A549 (cell line): ENCODE measurements at regions not wholly inside any gene's neighbourhood (a gene's known extent, or its start where the extent isn't known, plus 50 kb on each side); places are given as distances from the start of the nearest gene placed in this dataset.

Experiments used
- ATAC-seq, 2 experiments: fragments of 200-7000 bp in 1 of 2; fragments of >200 bp in 1 of 2; cut with Nextera tagmentation in 1 of 2; cut with Tn5 transposase in 1 of 2; 3 replicates each; pipeline versions ENCODE4 v1.8.0 to v1.9.1; 2018 to 2020; ENCODE audit warnings: mild to moderate bottlenecking in 1 of 2, moderate library complexity in 1 of 2
- CTCF ChIA-PET: fragments of 300-600 bp; sonication (Branson Sonifier 250); formaldehyde crosslinking; extraction: SDS; loops from one replicate; lab custom pipeline; 2021; ENCODE audit warnings: antibody characterized with exemption, inconsistent platforms; lab: Yijun Ruan, JAX
- POLR2A ChIA-PET: fragments of 350-600 bp; formaldehyde crosslinking; extraction: SDS; loops from one replicate; lab custom pipeline; 2021; ENCODE audit warnings: antibody characterized with exemption, inconsistent platforms; lab: Yijun Ruan, JAX
- DNase-seq, 2 experiments: peaks; one replicate each; pipeline versions ENCODE4 v3.0.0 to v3.0.0-alpha.2; 2011 to 2016; ENCODE audit warnings: low read depth in 1 of 2, low spot score in 1 of 2
- FAIRE-seq: peaks from 2 replicates; lab custom pipeline; 2011; peaks lifted over from hg19 to GRCh38; lab: Jason Lieb, UNC
- H3K27ac ChIP-seq, 2 experiments: fragments of >200 bp; sonication (Bioruptor Twin); formaldehyde crosslinking; 3 replicates each; pipeline ENCODE4 v1.5.1; 2016 to 2017
- H3K4me1 ChIP-seq: fragments of >200 bp; sonication (Bioruptor Twin); formaldehyde crosslinking; 3 replicates; pipeline ENCODE4 v1.6.1; 2016
- H3K4me2 ChIP-seq: fragments of >200 bp; sonication (Bioruptor Twin); formaldehyde crosslinking; 3 replicates; pipeline ENCODE4 v1.6.1; 2016
- H3K4me3 ChIP-seq: fragments of >200 bp; sonication (Bioruptor Twin); formaldehyde crosslinking; 3 replicates; pipeline ENCODE4 v1.5.1; 2016
- H3K9me3 ChIP-seq: fragments of >200 bp; sonication (Bioruptor Twin); formaldehyde crosslinking; 3 replicates; pipeline ENCODE4 v1.6.1; 2016
- KDM5A ChIP-seq: fragments of 200-600 bp; sonication (generic); IDR thresholded peaks from 2 replicates; pipeline ENCODE4 v1.6.1; 2016; ENCODE audit warnings: antibody characterized with exemption, mild to moderate bottlenecking
- POLR2AphosphoS2 ChIP-seq: conservative IDR thresholded peaks from 2 replicates; pipeline ENCODE4 v1.6.1; 2012; ENCODE audit warnings: low read length, improper control_type of control experiment, inconsistent platforms
- WGBS: methylation state at CpG from one replicate; pipeline ENCODE4 v1.1.6; 2017; ENCODE audit errors: missing lambda C conversion rate; 5-methylcytosine and 5-hydroxymethylcytosine counted together
- small RNA-seq, 6 experiments: library from RNA; depleted of rRNA; stranded (forward); fragments of <200 nt; gene quantifications; one replicate each; pipeline ENCODE3, GENCODE V24; 2012

- Histone ChIP-seq H3K27ac (no peak overlapping the region), H3K4me3 (no peak overlapping the region), H3K9me3 (no peaks in the 10 kb centered on the region), H3K4me1 (no peaks in the 10 kb centered on the region), H3K4me2 (no peak overlapping the region)
- no peak for ATAC-seq
- ChIA-PET CTCF (no interaction called here), POLR2A (no interaction called here)
- 59% methylated on average over 14 of the region's 19 CpGs for WGBS
- no peak for DNase-seq
- FAIRE-seq: no peak
- TF ChIP-seq KDM5A (no peak), POLR2AphosphoS2 (no peak)
Measured at GRCh38 chr1:38097284-38097898, 50.8 kb upstream of the POU3F1 start.

Small RNA genes lying in the stretch of these regions (small RNA-seq; reads per million reads assigned to genes)
- 0 reads per million in 6 experiments for gene RNU6-753P
